SIG-M5 treated with dmso at 0.1 percent for 504 hours (cell line): ENCODE measurements at regions not wholly inside any gene's neighbourhood (a gene's known extent, or its start where the extent isn't known, plus 50 kb on each side); places are given as distances from the start of the nearest gene placed in this dataset.
"Not testable (repeated sequence)": the region's sequence is repeated elsewhere in the genome, so short reads cannot be mapped to it uniquely, and the experiment has no call there.

Source experiments
- DNase-seq: peaks from one replicate; lab custom pipeline; 2025; ENCODE audit not compliant: unreplicated experiment; lab: John Stamatoyannopoulos, UW

DNA sequence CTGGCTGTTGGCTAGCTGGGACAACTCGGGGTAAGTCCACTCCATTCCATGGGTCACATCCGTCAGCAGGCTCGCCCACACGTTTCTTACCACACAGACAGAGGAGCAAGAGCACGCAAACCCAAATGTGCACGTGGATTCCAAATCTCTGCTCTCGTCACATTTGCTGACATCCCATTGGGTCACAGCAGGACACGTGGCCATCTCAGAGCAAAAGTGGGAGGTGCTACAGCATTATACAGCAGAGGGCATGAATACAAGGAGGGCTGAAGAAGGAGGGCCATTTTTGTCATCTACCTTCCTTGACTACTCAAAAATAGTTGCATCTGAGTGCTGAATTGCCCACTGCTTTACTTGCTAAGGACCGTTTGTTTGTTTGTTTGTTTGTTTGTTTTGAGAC lies 84.7 kb downstream of the RBBP6 start:
- DNase-seq: no peak

DNA sequence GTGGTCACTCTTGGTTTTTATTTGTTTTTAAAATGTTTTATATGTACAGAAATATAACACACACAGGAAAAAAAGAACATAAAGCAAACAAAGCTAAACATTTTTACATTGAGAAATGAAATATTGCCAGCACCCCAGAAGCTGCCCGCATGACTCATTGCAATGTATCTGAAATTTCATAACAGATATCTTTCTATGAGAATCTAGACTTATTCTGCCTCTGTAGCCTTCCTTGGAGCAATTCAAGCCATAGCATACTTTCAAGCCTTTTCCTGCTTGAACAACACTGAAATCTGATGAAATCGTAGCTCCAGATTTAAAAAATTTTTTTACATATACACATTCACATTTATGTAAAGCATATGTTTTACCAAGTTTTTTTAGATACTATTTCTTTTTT lies 86.9 kb downstream of the RBBP6 start:
- DNase-seq: peak; percentile 3

DNA sequence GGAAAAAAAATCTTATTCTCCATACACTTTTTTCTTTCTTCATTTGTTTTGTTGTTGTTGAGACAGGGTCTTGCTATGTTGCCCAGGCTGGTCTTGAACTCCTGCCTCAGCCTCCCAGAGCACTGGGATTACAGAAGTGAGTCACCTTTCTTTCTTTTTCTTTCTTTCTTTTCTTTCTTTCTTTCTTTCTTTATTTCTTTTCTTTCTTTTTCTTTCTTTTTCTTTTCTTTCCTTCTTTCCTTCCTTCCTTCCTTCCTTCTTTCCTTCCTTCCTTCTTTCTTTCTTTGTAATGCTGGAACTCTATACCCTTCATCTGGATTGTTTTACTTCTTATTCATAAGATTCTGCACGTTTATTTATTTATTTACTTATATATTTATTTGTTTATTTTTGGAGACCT lies 94.5 kb upstream of the TNRC6A start:
- DNase-seq: no peak

DNA sequence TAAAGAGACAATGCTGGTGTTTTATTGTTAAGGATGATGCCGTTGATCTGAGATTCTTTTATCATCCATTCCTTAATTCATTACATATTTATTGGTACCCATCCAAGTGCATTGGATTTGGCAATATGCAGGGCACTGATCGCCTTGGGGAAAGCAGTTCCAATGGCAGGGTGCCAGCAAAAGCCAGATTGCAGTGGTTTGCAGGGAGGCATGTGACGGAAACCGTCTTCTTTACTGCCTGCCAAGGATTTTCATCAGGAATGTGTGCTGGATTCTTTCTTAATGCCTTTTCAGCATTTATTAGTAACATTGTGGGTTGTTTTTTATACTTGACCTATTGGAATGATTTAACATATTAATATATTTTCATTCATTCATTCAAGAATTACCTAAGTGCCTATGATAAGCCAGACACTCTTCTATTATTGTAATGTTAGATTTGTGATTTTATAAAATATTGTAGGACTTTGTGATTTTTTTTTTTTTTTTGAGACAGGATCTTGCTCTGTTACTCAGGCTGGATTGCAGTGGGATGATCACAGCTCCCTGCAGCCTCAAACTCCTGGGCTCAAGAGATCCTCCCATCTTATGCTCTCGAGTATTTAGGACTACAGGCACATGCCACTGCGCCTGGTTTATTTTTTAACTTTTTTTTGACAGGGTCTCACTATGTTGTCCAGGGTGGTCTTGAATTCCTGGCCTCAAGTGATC lies 93.4 kb upstream of the TNRC6A start:
- DNase-seq: no peak

DNA sequence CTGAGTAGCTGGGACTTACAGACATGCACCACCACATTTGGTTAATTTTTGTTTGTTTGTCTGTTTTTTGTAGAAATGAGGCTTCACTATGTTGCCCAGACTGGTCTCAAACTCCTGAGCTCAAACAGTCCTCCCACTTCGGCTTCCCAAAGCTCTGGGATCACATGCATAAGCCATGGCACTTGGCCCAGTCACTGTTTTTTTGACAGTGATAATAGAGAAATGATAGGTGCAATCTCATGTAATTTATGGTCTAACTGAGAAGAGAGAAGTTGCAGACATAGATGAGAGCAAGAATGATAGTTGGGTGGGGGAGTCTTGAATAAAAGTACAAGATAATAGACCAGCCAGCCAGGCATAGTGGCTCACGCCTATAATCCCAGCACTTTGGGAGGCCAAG lies 89.7 kb upstream of the TNRC6A start:
- DNase-seq: no peak

DNA sequence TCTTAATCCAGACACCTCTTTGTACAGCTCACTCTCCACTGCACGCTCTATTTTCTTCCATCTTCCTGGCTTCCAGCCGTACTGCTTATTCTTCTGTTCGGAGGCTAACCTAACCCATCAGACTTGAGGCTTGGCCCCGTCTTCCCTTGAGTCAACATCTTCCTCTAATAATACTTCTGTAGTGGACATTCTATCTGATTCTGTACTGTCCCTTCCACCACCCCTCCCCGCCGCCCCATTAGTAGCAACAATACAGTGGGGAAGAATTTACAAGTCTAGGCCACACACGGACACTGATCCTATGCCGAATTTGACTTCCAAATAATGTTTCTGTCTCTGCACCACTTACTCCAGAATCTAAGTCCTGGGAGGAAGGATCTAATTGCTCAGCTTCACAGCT lies 86.0 kb upstream of the TNRC6A start:
- DNase-seq: no peak

DNA sequence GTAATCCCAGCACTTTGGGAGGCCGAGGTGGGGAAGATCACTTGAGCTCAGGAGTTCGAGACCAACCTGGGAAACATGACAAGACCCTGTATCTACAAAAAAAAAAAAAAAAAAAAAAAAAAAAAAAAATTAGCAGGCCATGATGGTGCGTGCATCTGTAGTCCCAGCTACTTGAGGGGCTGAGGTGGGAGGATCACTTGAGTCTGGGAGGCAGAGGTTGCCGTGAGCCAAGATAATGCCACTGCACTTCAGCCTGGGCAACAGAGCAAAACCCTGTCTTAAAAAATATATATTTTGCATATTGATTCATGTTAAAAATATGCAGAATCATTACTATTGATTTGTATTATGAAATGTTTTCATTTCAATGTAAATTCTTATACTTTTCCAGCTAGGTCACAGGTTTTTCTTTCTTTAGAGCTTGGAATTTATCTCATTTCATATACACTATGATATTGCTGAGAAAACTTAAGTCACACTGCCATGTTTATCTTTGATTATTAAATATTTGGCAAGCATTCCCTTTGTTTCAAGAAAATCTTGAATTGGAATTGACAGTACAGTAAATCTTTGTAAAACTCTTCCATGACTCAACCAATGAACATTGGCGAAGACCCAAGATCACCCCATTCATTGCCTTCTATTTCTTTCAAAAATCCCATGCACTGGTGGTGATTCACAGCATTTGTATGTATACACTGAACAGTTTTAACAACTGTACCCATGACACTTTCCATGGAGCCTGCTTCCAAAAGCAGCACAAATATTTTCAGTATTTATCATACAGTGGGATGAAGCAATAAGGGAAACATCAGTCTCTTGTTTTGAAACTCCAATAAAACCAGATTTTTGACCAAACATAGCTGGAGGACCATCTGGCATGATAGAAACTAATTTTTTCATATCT lies 83.5 kb upstream of the TNRC6A start:
- DNase-seq: peak; percentile 46

DNA sequence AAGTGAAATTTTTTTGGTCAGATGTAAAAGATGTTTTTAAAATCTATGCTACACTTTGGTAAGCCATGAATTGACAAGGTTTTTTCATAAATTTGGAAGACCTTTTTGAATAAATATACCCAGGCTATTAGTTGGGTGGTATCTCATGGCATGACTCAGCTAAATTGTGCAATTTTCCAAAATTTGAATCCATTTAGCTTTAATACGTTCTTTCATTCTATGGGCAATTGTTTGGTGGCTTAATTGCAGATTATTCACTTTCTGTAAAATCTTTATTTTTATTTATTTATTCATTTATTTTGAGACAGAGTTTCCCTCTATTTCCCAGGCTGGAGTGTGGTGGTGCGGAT lies 82.8 kb upstream of the TNRC6A start:
- no peak for DNase-seq

DNA sequence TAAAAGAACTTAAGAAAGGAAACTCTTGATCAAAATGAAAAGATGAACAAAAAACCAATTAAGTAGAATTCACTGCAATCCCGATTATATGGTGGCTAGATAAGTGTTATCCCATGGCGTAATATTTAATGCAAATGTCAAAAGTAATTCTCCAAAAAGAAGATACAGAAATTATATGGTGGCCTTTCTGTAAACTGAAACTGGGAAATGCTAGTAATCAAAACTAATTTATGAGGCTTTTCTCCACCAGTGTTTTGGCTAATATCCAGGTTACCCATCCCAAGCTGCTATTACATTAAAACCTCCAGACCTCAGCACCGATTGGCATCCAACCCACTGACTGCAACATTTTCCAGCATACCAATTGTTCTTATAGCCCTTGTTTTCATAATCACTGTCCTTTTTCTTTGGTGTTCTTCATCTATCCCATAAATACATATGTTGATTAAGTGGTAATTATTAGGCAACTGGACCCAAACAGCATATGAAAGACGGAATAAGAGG lies 77.2 kb upstream of the TNRC6A start:
- no peak for DNase-seq

DNA sequence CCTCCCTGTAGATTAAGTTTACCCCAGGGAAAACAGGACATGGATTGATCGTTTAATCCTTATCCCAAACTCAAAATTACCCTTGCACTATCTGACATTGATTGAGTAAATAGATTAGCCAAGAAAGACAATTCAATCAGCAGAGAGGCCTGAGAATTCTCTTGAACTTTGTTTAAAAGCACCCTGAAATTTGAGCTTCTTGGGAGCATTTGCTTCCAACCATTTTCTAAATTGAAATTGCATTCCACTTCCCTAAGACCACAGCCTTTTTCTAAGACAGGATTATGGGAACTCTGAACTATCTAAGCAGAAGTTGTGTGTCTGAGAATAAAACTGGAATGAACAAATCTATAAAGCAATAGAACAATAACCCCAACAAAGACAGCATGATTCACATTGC lies 76.6 kb upstream of the TNRC6A start:
- no peak for DNase-seq

DNA sequence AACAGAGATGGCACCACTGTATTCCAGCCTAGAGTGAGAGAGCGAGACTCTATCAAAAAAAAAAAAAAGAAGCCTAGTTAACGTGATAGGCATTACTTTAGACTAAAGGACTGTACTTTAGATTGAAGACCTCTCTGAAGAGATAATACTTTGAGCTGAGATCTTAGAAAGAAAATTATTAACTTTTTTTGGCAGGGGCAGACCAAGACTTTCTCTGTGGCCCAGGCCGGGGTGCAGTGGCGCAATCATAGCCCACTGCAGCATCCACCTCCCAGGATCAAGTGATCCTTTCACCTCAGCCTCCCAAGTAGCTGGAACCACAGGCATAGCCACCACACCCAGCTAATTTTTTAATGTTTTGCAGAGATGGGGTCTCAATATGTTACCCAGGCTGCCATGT lies 75.7 kb upstream of the TNRC6A start:
- no peak for DNase-seq

DNA sequence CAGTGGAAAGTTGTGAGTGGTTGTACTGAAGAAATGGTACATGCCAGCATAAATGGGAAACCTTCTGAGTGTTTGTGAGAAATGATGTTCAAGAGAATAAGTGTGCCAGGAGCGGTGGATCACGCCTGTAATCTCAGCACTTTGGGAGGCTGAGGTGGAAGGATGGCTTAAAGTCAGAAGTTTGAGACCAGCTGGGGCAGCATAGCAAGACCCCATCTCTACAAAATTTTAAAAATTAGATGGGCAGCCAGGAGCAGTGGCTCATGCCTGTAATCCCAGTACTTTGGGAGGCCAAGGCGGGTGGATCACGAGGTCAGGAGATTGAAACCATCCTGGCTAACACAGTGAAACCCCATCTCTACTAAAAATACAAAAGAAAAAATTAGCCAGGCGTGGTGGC lies 63.5 kb upstream of the TNRC6A start:
- DNase-seq: not testable (repeated sequence)

DNA sequence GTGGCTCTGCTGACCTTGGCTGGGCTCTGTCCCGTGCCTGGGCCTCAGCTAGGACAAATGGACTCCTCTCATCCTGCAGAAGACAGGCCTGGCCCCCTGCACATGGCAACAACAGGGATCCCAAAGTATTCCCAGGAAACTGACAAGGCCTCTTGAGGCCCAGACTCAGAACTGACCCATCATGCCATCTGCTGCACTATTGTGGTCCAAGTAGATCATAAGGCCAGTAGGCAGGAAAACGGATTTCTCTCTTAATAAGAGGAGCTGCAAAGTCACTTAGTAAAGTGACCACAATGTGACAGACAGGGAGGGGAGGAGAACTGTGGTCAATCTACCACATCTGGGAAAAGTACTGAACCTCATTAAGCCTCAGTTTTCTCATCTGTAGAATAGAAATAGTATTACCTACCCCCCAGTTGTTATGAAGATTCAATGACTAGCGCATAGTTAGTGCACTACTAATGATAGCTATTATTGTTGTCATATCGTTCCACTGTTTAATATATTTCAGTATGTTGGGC lies 62.1 kb upstream of the TNRC6A start:
- DNase-seq: no peak

DNA sequence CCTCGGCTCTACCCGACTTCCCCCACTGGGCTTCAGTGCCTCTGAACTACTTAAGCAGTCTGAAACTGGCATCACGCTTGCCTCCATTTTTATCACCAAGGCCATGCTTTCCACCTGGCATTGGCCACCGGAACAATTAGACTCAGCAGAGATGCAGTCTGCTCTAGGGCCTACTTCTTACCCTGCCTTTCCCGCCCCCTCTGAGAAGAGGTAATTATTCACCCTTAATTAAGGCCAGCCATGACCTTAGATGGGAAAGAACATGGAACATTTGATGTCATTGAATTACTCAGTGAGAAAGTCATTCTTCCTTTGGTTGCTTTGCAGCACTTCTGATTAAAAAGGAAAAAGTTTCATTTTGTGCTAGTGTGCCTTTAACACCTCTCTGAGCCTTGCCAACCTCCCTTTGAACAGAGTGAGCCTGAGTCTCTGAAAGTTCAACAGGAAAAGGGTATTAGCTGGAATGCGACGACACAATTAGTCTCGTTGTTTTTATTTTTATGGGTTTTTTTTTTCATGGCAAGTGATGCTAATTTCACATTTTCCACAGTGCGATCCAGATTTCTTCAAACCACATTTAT lies 60.9 kb upstream of the TNRC6A start:
- no peak for DNase-seq

DNA sequence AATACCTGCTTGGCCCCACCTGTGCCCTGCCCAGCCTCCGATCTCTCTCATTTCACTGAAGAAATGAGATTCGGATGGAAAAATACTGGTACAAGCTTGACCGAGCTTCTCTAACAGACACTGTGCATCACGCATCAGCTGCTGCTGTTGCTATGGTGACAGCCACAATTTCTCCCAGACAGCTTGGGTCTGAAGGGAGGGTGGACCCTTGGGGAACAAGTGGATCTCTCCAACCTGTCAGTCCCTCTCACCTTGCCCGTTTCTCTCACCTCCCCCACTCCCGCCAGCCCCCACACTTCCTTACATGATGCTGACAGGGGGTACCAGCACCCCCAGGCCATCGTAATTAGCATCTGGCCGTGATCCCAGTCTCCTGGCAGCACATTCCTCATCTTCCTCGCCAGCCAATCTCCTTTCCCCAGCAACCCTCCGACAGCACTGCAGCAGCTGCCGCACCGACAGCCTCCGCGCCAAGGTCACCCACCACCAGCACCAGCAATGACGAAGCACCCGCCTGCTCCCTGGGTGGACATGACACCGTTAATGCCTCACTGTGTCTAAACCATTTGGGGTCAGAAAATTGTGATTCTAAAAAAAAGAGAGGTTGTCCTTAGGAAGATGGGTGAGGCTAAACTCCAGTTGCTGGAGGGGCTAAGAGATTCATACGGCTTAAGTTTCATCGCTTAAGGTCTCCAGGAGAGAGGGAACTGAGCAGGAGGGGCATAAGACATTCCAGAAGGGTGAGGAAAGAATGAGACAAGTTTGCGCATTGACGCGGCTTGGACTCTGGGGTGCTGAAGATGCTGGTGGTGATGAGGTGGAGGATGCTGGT lies 58.6 kb upstream of the TNRC6A start:
- no peak for DNase-seq

DNA sequence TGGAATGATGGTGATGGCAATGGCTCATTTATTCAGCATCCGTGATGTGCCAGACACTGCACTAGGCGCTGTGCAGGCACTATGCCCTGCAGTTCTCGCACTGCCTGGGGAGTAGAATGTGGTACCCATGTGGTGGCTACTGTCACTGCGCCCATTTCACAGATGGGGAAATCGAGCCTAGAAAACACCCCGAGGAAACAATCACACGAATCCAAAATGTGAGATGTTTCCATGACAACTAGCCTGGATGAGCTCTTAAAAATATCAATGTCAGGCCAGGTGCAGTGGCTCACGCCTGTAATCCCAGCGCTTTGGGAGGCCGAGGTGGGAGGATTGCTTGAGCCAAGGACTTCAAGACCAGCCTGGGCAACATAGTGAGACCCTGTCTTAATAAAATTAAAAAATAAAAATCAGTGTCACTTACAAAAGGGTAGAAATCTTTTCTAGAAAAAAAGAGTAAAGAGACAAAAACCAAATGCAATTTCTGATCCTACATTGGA lies 57.9 kb upstream of the TNRC6A start:
- no peak for DNase-seq

DNA sequence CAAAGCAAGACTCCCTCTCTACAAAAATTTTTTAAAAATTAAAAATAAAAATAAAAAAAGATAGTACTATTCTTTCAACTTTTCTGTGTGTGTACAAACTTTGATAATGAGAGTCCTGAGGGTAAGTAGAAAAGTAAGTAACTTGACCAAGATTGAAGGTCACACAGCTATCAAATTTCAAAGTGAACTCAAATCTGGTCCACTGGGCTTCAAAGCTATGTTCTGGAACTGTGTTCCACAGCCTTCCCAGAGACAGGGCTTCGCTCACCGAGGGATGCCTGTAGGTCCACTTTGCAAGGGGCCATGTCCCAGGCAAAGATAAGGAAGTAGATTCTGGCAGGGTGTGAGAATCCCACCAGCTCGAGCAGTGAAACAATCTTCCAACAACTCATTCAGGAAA lies 56.3 kb upstream of the TNRC6A start:
- no peak for DNase-seq

DNA sequence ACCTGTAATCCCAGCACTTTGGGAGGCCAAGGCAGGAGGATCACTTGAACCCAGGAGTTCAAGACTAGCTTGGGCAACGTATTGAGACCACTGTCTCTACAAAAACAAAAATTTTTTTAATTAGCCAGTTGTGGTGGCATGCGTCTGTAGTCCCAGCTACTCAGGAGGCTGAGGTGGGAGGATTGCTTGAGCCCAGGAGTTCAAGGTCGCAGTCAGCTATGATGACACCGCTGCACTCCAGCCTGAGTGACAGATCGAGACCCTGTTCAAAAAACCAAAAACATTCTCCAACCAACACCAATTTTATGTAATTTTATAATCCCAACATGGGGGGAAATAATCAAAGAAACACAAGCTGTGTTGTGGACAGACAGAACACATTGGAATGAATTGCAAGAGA lies 54.6 kb upstream of the TNRC6A start:
- no peak for DNase-seq

DNA sequence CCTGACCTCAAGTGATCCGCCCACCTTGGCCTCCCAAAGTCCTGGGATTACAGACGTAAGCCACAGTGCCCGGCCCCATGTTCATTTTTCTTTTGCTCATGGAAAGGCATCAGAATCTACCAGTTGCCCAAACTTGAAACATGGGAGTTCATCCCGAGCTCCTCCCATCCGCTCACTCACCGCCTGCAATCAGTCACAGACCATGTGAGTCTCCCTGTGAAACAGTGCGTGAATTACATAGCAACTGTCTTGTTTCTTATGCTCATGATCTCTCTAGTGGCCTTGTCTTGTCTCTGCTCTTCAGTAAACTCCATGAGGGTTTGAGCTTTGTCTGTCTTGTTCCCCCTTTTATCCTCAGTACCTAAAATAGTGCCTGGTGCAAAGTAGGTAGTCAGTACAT lies 52.1 kb upstream of the TNRC6A start:
- DNase-seq: no peak
